ENCODE measurements at regions not wholly inside any gene's neighbourhood (a gene's known extent, or its start where the extent isn't known, plus 50 kb on each side); places are given as distances from the start of the nearest gene placed in this dataset.

- no peak overlapping the region for H3K27ac ChIP-seq
- no peaks in the 10 kb centered on the region for H3K4me1 ChIP-seq
- no peaks in the 10 kb centered on the region for H3K36me3 ChIP-seq
- no peaks in the 10 kb centered on the region for H3K9me3 ChIP-seq
- intact Hi-C loops (cut with DNase I), result no loop called here
- no peaks in the 10 kb centered on the region for H3K27me3 ChIP-seq
- DNase-seq (ENCODE audit: extremely low spot score in 2 of 2), result no peak
- no peak overlapping the region for H3K4me3 ChIP-seq
- TF ChIP-seq CTCF (IDR thresholded peaks at IDR 0.05), result no peak
- TF ChIP-seq POLR2AphosphoS5 (IDR thresholded peaks at IDR 0.05; ENCODE audit: insufficient read depth in 1 of 2, low read depth in 1 of 2), result no peak
- no peak for TF ChIP-seq POLR2A (IDR thresholded peaks at IDR 0.05)
Observed at GRCh38 chr16:7115898-7116297, 216.7 kb upstream of the RBFOX1 start.

- TF ChIP-seq POLR2AphosphoS5 (IDR thresholded peaks at IDR 0.05; ENCODE audit: insufficient read depth in 1 of 2, low read depth in 1 of 2), result no peak
- no peak for TF ChIP-seq CTCF (IDR thresholded peaks at IDR 0.05)
- TF ChIP-seq POLR2A (IDR thresholded peaks at IDR 0.05), result no peak
- intact Hi-C loops (cut with DNase I), result no loop called here
- Histone ChIP-seq H3K9me3 (no peaks in the 10 kb centered on the region), H3K36me3 (no peaks in the 10 kb centered on the region), H3K4me1 (no peaks in the 10 kb centered on the region), H3K4me3 (no peak overlapping the region), H3K27me3 (no peaks in the 10 kb centered on the region), H3K27ac (no peak overlapping the region)
- DNase-seq (ENCODE audit: extremely low spot score in 2 of 2), result no peak
Observed at GRCh38 chr16:7113949-7114348, 218.7 kb upstream of the RBFOX1 start.

GRCh38 chr16:7113395-7113794 lies 219.2 kb upstream of the RBFOX1 start:
- Histone ChIP-seq H3K27ac (no peak overlapping the region), H3K27me3 (no peaks in the 10 kb centered on the region), H3K9me3 (no peaks in the 10 kb centered on the region), H3K4me3 (no peak overlapping the region), H3K36me3 (no peaks in the 10 kb centered on the region), H3K4me1 (no peaks in the 10 kb centered on the region)
- intact Hi-C loops (cut with DNase I), result no loop called here
- TF ChIP-seq POLR2AphosphoS5 (IDR thresholded peaks at IDR 0.05; ENCODE audit: insufficient read depth in 1 of 2, low read depth in 1 of 2), result no peak
- no peak for TF ChIP-seq POLR2A (IDR thresholded peaks at IDR 0.05)
- TF ChIP-seq CTCF (IDR thresholded peaks at IDR 0.05), result no peak
- no peak for DNase-seq (ENCODE audit: extremely low spot score in 2 of 2)

- H3K4me1 ChIP-seq, result no peaks in the 10 kb centered on the region
- H3K27me3 ChIP-seq, result no peaks in the 10 kb centered on the region
- DNase-seq (ENCODE audit: extremely low spot score in 2 of 2), result no peak
- H3K4me3 ChIP-seq, result no peak overlapping the region
- H3K36me3 ChIP-seq, result no peaks in the 10 kb centered on the region
- H3K27ac ChIP-seq, result no peak overlapping the region
- no peaks in the 10 kb centered on the region for H3K9me3 ChIP-seq
- intact Hi-C loops (cut with DNase I), result no loop called here
- TF ChIP-seq POLR2AphosphoS5 (IDR thresholded peaks at IDR 0.05; ENCODE audit: insufficient read depth in 1 of 2, low read depth in 1 of 2) (no peak), CTCF (IDR thresholded peaks at IDR 0.05) (no peak), POLR2A (IDR thresholded peaks at IDR 0.05) (no peak)
Observed at GRCh38 chr16:7111265-7111664, 221.4 kb upstream of the RBFOX1 start.

GRCh38 chr16:7107436-7107835 lies 225.2 kb upstream of the RBFOX1 start:
- no peak for TF ChIP-seq POLR2A (IDR thresholded peaks at IDR 0.05)
- TF ChIP-seq POLR2AphosphoS5 (IDR thresholded peaks at IDR 0.05; ENCODE audit: insufficient read depth in 1 of 2, low read depth in 1 of 2), result no peak
- no peak for TF ChIP-seq CTCF (IDR thresholded peaks at IDR 0.05)
- H3K27me3 ChIP-seq, result no peaks in the 10 kb centered on the region
- no peak overlapping the region for H3K27ac ChIP-seq
- H3K9me3 ChIP-seq, result no peaks in the 10 kb centered on the region
- no peak overlapping the region for H3K4me3 ChIP-seq
- intact Hi-C loops (cut with DNase I), result no loop called here
- no peak for DNase-seq (ENCODE audit: extremely low spot score in 2 of 2)
- H3K4me1 ChIP-seq, result no peaks in the 10 kb centered on the region
- H3K36me3 ChIP-seq, result no peaks in the 10 kb centered on the region

All from vagina (tissue), 2 donors.